ENCODE measurements at regions not wholly inside any gene's neighbourhood (a gene's known extent, or its start where the extent isn't known, plus 50 kb on each side); places are given as distances from the start of the nearest gene placed in this dataset.
"Not testable (repeated sequence)": the region's sequence is repeated elsewhere in the genome, so short reads cannot be mapped to it uniquely, and the experiment has no call there.

DNA sequence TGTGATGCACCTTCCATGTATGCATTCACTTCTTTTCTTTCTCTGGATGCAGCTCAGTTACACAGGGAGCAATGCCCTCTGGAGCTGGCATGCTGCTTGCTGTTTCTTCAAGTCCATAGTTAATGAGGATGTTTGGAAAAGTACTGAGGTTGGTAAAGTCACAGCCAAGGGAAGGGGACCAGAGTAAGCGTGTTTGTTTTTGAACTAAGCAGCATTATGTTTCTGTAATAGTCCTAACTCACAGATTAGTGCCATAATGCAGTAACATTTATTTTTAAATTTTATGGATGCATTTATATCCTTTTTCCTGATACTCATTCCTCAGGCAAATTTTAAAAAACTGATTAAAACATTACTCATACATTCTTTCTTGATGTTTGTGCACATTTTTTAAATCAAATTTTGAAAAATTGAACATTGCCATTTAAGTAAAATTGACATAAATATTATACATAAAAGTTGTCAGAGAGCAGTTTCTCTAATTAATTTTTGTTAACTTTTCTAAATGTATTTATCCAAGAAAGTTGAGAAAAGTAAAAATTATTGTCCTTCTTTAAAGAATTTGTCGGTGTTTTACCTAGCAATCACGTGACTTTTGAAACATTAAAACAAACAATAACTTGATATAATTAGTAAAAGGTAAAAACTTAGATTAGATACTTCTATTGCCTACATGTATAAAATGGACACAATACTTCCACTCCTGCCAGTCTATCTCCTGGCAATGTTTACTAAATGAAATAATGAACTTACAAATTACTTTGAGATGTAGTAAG is 659.6 kb upstream of the ANKRD30A start:
- H3K36me3 ChIP-seq (ENCODE audit: control insufficient read depth, insufficient read depth, low read length): no peaks in the 10 kb centered on the region
- H3K27me3 ChIP-seq (ENCODE audit: control insufficient read depth, insufficient read depth, low read length): no peaks in the 10 kb centered on the region
- no peaks in the 10 kb centered on the region for H3K4me1 ChIP-seq (ENCODE audit: control insufficient read depth, insufficient read depth, low read length)
- no peak overlapping the region for H3K4me3 ChIP-seq (ENCODE audit: low read length)
- no peak for DNase-seq
- no peaks in the 10 kb centered on the region for H3K9me3 ChIP-seq (replicated peaks; ENCODE audit: control insufficient read depth, low read depth, low read length)
- WGBS (ENCODE audit: insufficient coverage): no CpG with 5 or more reads among the region's 3 CpGs
- no peak overlapping the region for H3K27ac ChIP-seq (ENCODE audit: low read length)

- H3K4me1 ChIP-seq (ENCODE audit: control insufficient read depth, insufficient read depth, low read length): no peaks in the 10 kb centered on the region
Measured at GRCh38 chr10:36464291-36464690, 661.1 kb upstream of the ANKRD30A start.

DNA sequence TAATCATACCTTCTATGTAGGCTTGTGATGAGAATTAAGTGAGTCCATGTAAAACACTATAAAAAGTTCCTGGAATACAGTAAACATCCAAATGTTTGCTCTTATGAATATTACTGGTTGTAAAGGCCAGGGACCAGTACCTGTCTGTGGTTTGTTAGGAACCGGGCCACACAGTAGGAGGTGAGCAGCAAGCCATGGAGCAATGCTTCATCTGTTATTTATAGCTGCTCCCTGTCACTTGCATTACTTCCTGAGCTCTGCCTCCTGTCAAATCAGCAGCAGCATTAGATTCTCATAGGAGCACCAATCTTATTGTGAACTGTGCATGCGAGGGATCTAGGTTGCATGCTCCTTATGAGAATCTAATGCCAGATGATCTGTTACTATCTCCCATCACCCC is 662.0 kb upstream of the ANKRD30A start:
- H3K4me3 ChIP-seq (ENCODE audit: low read length): no peak overlapping the region
- H3K27ac ChIP-seq (ENCODE audit: low read length): no peak overlapping the region
- H3K4me1 ChIP-seq (ENCODE audit: control insufficient read depth, insufficient read depth, low read length): no peaks in the 10 kb centered on the region
- peaks cover 3% of the 10 kb centered on the region for H3K9me3 ChIP-seq (replicated peaks; ENCODE audit: control insufficient read depth, low read depth, low read length)
- no peak for DNase-seq
- no peaks in the 10 kb centered on the region for H3K36me3 ChIP-seq (ENCODE audit: control insufficient read depth, insufficient read depth, low read length)
- 80% methylated on average over 1 of the region's 2 CpGs for WGBS (ENCODE audit: insufficient coverage)
- H3K27me3 ChIP-seq (ENCODE audit: control insufficient read depth, insufficient read depth, low read length): no peaks in the 10 kb centered on the region

More at GRCh38 chr10:36464291-36464690, 661.1 kb upstream of the ANKRD30A start:
- Histone ChIP-seq H3K27ac (ENCODE audit: low read length) (no peak overlapping the region), H3K27me3 (ENCODE audit: control insufficient read depth, insufficient read depth, low read length) (no peaks in the 10 kb centered on the region), H3K9me3 (replicated peaks; ENCODE audit: control insufficient read depth, low read depth, low read length) (no peaks in the 10 kb centered on the region), H3K36me3 (ENCODE audit: control insufficient read depth, insufficient read depth, low read length) (no peaks in the 10 kb centered on the region), H3K4me3 (ENCODE audit: low read length) (no peak overlapping the region)
- DNase-seq: no peak
- WGBS (ENCODE audit: insufficient coverage): no CpG with 5 or more reads among the region's 1 CpG

DNA sequence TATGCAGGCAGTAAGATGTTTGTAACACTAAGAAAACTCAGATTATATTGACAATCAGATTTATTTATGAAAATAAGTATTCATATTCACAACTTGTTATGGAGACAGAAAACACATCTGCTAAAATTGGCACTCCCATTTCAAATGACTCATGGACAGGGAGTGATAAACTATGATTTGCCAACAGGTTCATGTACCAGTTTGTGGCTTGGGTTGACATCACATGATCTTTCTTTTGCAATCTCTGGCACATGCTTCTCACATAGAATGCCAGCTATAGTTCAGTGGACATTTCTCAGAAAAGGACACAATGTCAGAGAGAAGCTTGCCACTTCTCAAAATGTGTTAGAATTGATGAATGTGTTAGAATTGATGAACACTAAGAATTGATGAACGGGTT is 663.2 kb upstream of the ANKRD30A start:
- Histone ChIP-seq H3K4me3 (ENCODE audit: low read length) (no peak overlapping the region), H3K4me1 (ENCODE audit: control insufficient read depth, insufficient read depth, low read length) (no peaks in the 10 kb centered on the region), H3K27ac (ENCODE audit: low read length) (no peak overlapping the region), H3K27me3 (ENCODE audit: control insufficient read depth, insufficient read depth, low read length) (no peaks in the 10 kb centered on the region), H3K9me3 (replicated peaks; ENCODE audit: control insufficient read depth, low read depth, low read length) (peaks cover 7% of the 10 kb centered on the region), H3K36me3 (ENCODE audit: control insufficient read depth, insufficient read depth, low read length) (no peaks in the 10 kb centered on the region)
- WGBS (ENCODE audit: insufficient coverage): no CpG with 5 or more reads among the region's 1 CpG
- DNase-seq: peak; percentile 54

GRCh38 chr10:36458437-36458836 is 667.0 kb upstream of the ANKRD30A start:
- H3K9me3 ChIP-seq (replicated peaks; ENCODE audit: control insufficient read depth, low read depth, low read length); H3K36me3 ChIP-seq (ENCODE audit: control insufficient read depth, insufficient read depth, low read length); H3K27ac ChIP-seq (ENCODE audit: low read length); H3K4me3 ChIP-seq (ENCODE audit: low read length); H3K4me1 ChIP-seq (ENCODE audit: control insufficient read depth, insufficient read depth, low read length); DNase-seq; H3K27me3 ChIP-seq (ENCODE audit: control insufficient read depth, insufficient read depth, low read length): not testable (repeated sequence)

- no peaks in the 10 kb centered on the region for H3K4me1 ChIP-seq (ENCODE audit: control insufficient read depth, insufficient read depth, low read length)
- WGBS (ENCODE audit: insufficient coverage): no CpG with 5 or more reads among the region's 1 CpG
- H3K4me3 ChIP-seq (ENCODE audit: low read length): no peak overlapping the region
- peak; percentile 93 for DNase-seq
- no peak overlapping the region for H3K27ac ChIP-seq (ENCODE audit: low read length)
- no peaks in the 10 kb centered on the region for H3K27me3 ChIP-seq (ENCODE audit: control insufficient read depth, insufficient read depth, low read length)
- H3K36me3 ChIP-seq (ENCODE audit: control insufficient read depth, insufficient read depth, low read length): no peaks in the 10 kb centered on the region
- H3K9me3 ChIP-seq (replicated peaks; ENCODE audit: control insufficient read depth, low read depth, low read length): peaks cover 7% of the 10 kb centered on the region
Measured at GRCh38 chr10:36457751-36458150, 667.6 kb upstream of the ANKRD30A start.

- H3K27ac ChIP-seq (ENCODE audit: low read length): no peak overlapping the region
- H3K36me3 ChIP-seq (ENCODE audit: control insufficient read depth, insufficient read depth, low read length): no peaks in the 10 kb centered on the region
- H3K9me3 ChIP-seq (replicated peaks; ENCODE audit: control insufficient read depth, low read depth, low read length): peaks cover 7% of the 10 kb centered on the region
- no peaks in the 10 kb centered on the region for H3K4me1 ChIP-seq (ENCODE audit: control insufficient read depth, insufficient read depth, low read length)
- DNase-seq: peak; percentile 59
- H3K27me3 ChIP-seq (ENCODE audit: control insufficient read depth, insufficient read depth, low read length): no peaks in the 10 kb centered on the region
- no peak overlapping the region for H3K4me3 ChIP-seq (ENCODE audit: low read length)
- WGBS (ENCODE audit: insufficient coverage): no CpG with 5 or more reads among the region's 3 CpGs
Measured at GRCh38 chr10:36455526-36456133, 669.8 kb upstream of the ANKRD30A start.

DNA sequence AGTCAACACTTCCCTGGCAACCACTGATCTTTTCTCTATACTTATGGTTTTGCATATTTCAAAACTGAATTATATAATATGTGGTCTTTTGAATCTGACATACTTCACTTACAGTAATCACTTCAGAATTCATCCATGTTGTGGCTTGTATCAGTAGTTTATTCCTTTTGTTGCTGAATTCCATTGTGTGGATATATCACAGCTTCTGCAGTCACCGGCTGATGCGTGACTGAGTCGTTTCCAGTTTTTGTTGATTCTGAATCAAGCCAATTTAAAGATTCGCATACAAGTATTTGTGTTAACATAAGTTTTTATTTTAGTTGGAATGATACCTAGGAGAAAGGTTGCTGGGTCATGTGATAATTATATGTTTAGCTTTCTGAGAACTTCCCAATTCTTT is 672.5 kb upstream of the ANKRD30A start:
- Histone ChIP-seq H3K27ac (ENCODE audit: low read length) (no peak overlapping the region), H3K36me3 (ENCODE audit: control insufficient read depth, insufficient read depth, low read length) (no peaks in the 10 kb centered on the region), H3K4me3 (ENCODE audit: low read length) (no peak overlapping the region), H3K4me1 (ENCODE audit: control insufficient read depth, insufficient read depth, low read length) (peaks cover 3% of the 10 kb centered on the region), H3K27me3 (ENCODE audit: control insufficient read depth, insufficient read depth, low read length) (no peaks in the 10 kb centered on the region), H3K9me3 (replicated peaks; ENCODE audit: control insufficient read depth, low read depth, low read length) (no peaks in the 10 kb centered on the region)
- WGBS (ENCODE audit: insufficient coverage): no CpG with 5 or more reads among the region's 4 CpGs
- DNase-seq: no peak

- no peak overlapping the region for H3K27ac ChIP-seq (ENCODE audit: low read length)
- H3K4me3 ChIP-seq (ENCODE audit: low read length): no peak overlapping the region
Measured at GRCh38 chr10:36451391-36451970, 673.9 kb upstream of the ANKRD30A start.

GRCh38 chr10:36450380-36450779 is 675.0 kb upstream of the ANKRD30A start:
- WGBS (ENCODE audit: insufficient coverage): 38% methylated on average over 3 of the region's 8 CpGs
- no peak overlapping the region for H3K27ac ChIP-seq (ENCODE audit: low read length)
- H3K36me3 ChIP-seq (ENCODE audit: control insufficient read depth, insufficient read depth, low read length): no peaks in the 10 kb centered on the region
- no peaks in the 10 kb centered on the region for H3K27me3 ChIP-seq (ENCODE audit: control insufficient read depth, insufficient read depth, low read length)
- H3K9me3 ChIP-seq (replicated peaks; ENCODE audit: control insufficient read depth, low read depth, low read length): no peaks in the 10 kb centered on the region
- DNase-seq: peak; percentile 28
- H3K4me1 ChIP-seq (ENCODE audit: control insufficient read depth, insufficient read depth, low read length): peaks cover 7% of the 10 kb centered on the region
- no peak overlapping the region for H3K4me3 ChIP-seq (ENCODE audit: low read length)

More at GRCh38 chr10:36451391-36451970, 673.9 kb upstream of the ANKRD30A start:
- Histone ChIP-seq H3K36me3 (ENCODE audit: control insufficient read depth, insufficient read depth, low read length) (no peaks in the 10 kb centered on the region), H3K27me3 (ENCODE audit: control insufficient read depth, insufficient read depth, low read length) (no peaks in the 10 kb centered on the region), H3K9me3 (replicated peaks; ENCODE audit: control insufficient read depth, low read depth, low read length) (no peaks in the 10 kb centered on the region), H3K4me1 (ENCODE audit: control insufficient read depth, insufficient read depth, low read length) (peaks cover 7% of the 10 kb centered on the region)
- no CpG with 5 or more reads among the region's 8 CpGs for WGBS (ENCODE audit: insufficient coverage)
- DNase-seq: no peak

All from muscle of leg (tissue), 3 donors.